OCI-LY1 (cell line): ENCODE measurements at regions not wholly inside any gene's neighbourhood (a gene's known extent, or its start where the extent isn't known, plus 50 kb on each side); places are given as distances from the start of the nearest gene placed in this dataset.

ENCODE experiments used
- CTCF ChIP-seq: fragments of 200-600 bp; sonication (generic), shearing (Covaris generic); IDR thresholded peaks from 2 replicates; pipeline ENCODE4 v1.5.1; 2017; ENCODE audit warnings: mild to moderate bottlenecking, antibody characterized with exemption, low read length, moderate library complexity, mixed read lengths
- EZH2 ChIP-seq: fragments of 200-600 bp; sonication (generic), shearing (Covaris generic); IDR thresholded peaks from 2 replicates; pipeline ENCODE4 v1.8.0; 2017; ENCODE audit warnings: borderline replicate concordance, mixed run types, mild to moderate bottlenecking, antibody characterized with exemption, low read length, moderate library complexity, mixed read lengths

GRCh38 chr4:181877329-181877848 lies 365.8 kb upstream of the TENM3 start:
- TF ChIP-seq CTCF (no peak), EZH2 (no peak)
